Neural progenitor cell (in vitro differentiated cells): ENCODE measurements at regions not wholly inside any gene's neighbourhood (a gene's known extent, or its start where the extent isn't known, plus 50 kb on each side); places are given as distances from the start of the nearest gene placed in this dataset.
A peak's percentile ranks its signal among the peaks of the same experiment; 100 is the strongest.

Experiments
- CTCF ChIP-seq: fragments of 200-600 bp; sonication (generic); IDR thresholded peaks from 2 replicates; pipeline ENCODE4 v1.5.1; 2017; ENCODE audit warnings: antibody characterized with exemption, mild to moderate bottlenecking
- EZH2phosphoT487 ChIP-seq: fragments of 200-600 bp; sonication (generic); IDR thresholded peaks from 2 replicates; pipeline ENCODE4 v1.6.1; 2017; ENCODE audit warnings: antibody characterized with exemption

DNA sequence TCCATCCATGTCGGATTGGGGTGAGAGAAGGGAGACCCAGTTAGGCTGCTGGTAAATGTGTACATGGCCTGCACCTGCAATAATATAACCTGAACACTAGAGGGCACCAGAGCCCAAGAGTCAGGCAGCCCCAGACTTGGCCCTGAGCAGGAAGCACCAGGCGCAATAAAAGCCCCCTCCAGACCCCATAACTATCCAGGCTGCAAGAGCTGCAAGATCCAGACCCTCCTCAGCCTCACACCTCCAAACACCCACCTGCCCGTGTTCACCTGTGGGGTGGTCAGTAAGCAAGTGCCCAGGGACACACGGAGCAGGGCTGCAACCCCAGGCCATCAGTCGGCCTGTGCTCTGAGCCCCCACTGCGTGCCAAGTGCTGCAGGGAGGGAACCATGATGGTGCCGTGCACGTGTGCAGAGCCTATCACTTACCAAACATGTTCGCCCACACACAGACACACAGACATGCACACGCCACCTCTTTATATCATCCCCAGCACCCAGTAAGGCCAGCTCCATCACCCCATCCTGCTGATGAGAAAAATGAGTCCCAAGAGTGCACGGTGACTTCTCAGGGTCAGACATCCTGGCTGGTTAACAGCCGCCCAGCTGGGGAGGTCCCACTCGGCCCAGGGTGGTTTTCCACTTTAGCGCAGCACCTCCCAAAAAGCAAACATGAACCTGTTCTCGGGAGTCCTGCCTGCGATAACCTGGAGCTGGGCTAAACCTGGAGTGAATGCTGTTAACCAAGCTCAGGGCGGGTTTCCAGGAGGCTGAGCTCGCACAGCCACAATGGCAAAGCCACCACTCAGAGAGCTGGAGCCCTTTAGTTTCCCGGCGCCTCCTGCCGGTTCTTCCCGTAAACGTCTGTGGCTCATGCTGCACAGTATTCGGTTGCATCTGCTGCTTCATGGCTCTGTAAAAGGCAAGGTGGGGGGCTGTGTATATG lies 439.8 kb downstream of the SOX9 start:
- TF ChIP-seq CTCF: peak; percentile 94
- TF ChIP-seq EZH2phosphoT487: no peak
